CD4-positive, alpha-beta T cell (primary cell): ENCODE measurements at regions not wholly inside any gene's neighbourhood (a gene's known extent, or its start where the extent isn't known, plus 50 kb on each side); places are given as distances from the start of the nearest gene placed in this dataset.

ENCODE experiments used
- ATAC-seq: fragments of 200-7000 bp; cut with Tn5 transposase; one replicate; pipeline ENCODE4 v1.10.0; 2022; ENCODE audit warnings: mild to moderate bottlenecking; ENCODE audit not compliant: poor library complexity
- CTCF ChIA-PET: fragments of 350-600 bp; sonication (Branson Sonifier 250); formaldehyde crosslinking; loops from one replicate; lab custom pipeline; 2021; ENCODE audit warnings: antibody characterized with exemption, inconsistent platforms; lab: Charles Lee
- POLR2A ChIA-PET: fragments of 350-600 bp; sonication (Branson Sonifier 250); formaldehyde crosslinking; loops from one replicate; lab custom pipeline; 2021; ENCODE audit warnings: antibody characterized with exemption, inconsistent platforms; lab: Charles Lee
- DNase-seq, 14 experiments: peaks; one replicate each; pipeline ENCODE4 v3.0.0-alpha.2; 2013 to 2020; ENCODE audit warnings: mixed read lengths in 2 of 14
- H3K27ac ChIP-seq, 2 donors: one replicate each; pipeline versions ENCODE4 v1.5.1 to v1.7.0; 2013; ENCODE audit warnings: low read length in 2 of 2, low read depth in 1 of 2, mild to moderate bottlenecking in 1 of 2
- H3K27me3 ChIP-seq, 2 experiments: 1 replicate in 1 of 2; 2 replicates in 1 of 2; pipeline versions ENCODE4 v1.6.1 to v1.7.0; 2013; ENCODE audit warnings: low read length in 2 of 2, control low read depth in 1 of 2, mild to moderate bottlenecking in 1 of 2, moderate library complexity in 1 of 2; ENCODE audit not compliant: insufficient read depth in 2 of 2, control insufficient read depth in 1 of 2
- H3K36me3 ChIP-seq: one replicate; pipeline ENCODE4 v1.6.1; 2013; ENCODE audit warnings: low read length, control low read depth; ENCODE audit not compliant: insufficient read depth
- H3K4me1 ChIP-seq: one replicate; pipeline ENCODE4 v1.6.1; 2013; ENCODE audit warnings: low read length, control low read depth; ENCODE audit not compliant: insufficient read depth
- H3K4me3 ChIP-seq: one replicate; pipeline ENCODE4 v1.5.1; 2013; ENCODE audit warnings: mild to moderate bottlenecking, low read length, moderate library complexity
- H3K9me3 ChIP-seq, 2 experiments: 1 replicate in 1 of 2; 2 replicates in 1 of 2; pipeline versions ENCODE4 v1.6.1 to v1.7.0; 2013; ENCODE audit warnings: low read length in 2 of 2, mild to moderate bottlenecking in 2 of 2, control low read depth in 1 of 2, moderate library complexity in 1 of 2; ENCODE audit not compliant: control insufficient read depth in 1 of 2, insufficient read depth in 1 of 2
- H3K27ac Mint-ChIP-seq: one replicate; pipeline ENCODE4 v1.8.0; 2020; ENCODE audit warnings: mixed read lengths
- H3K27me3 Mint-ChIP-seq: one replicate; pipeline ENCODE4 v1.8.0; 2021; ENCODE audit warnings: mixed read lengths
- H3K36me3 Mint-ChIP-seq: one replicate; pipeline ENCODE4 v1.8.0; 2021; ENCODE audit warnings: low read depth, mixed read lengths
- H3K4me1 Mint-ChIP-seq: one replicate; pipeline ENCODE4 v1.8.0; 2021; ENCODE audit warnings: low read depth, mixed read lengths
- H3K4me3 Mint-ChIP-seq: one replicate; pipeline ENCODE4 v1.8.0; 2020; ENCODE audit warnings: mild to moderate bottlenecking, mixed read lengths
- H3K9me3 Mint-ChIP-seq: one replicate; pipeline ENCODE4 v1.8.0; 2020; ENCODE audit warnings: mixed read lengths
- intact Hi-C, 2 experiments: fragments of 100-400 bp; cut with DNase I in 1 of 2; cut with micrococcal nuclease in 1 of 2; formaldehyde crosslinking; loops; one replicate each; pipeline versions ENCODE4 v1.15.1 to v1.9.0; 2023 to 2025; cut with DNase I, micrococcal nuclease
- TF ChIP-seq, protein P1 (sequence below): fragments of 200-600 bp; IDR thresholded peaks from one replicate; pipeline ENCODE4 v1.8.0; 2022; ENCODE audit warnings: antibody characterized with exemption, mild to moderate bottlenecking

DNA sequence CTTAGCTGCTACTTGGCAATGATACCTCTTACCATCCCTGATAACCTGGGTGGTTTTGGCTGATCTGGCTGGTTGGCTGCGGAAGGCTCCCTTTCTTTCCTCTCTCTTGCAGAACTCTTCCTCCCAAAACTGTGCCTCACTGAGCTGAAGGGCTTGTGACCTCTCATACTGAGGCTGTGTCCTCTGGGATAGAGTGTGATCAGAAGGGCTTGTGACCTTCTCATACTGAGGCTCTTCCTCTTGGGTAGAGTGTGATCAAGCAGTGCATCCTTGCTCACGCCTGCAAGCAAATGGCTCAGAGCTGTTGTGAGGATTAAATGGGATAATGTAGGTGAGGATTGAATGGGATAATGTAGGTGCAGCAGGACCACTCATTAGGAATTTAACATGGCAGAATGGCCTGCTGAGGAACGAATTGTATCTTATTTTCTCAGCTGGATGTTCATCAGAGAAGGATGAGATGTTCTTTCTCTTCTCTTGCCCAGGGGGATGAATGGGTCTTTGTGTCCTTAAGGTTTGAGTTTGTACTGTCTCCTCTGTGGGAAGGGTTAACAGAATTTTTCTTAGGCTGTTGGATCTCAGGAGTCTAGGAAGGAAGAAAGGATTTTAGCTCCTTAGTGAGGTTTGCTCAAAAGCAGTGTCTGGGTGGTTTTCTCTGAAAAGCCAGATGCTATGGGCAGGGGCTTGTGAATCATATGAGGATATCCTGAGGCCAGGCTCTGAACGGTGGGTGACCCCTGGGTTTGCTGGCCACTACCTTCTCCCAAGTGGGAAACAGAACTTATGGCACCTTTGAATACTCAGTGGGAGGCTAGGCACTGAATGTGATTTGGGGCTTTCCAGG is 130.0 kb upstream of the HS3ST2 start:
- DNase-seq: no peak
- H3K4me1 Mint-ChIP-seq: peaks cover 4% of the 10 kb centered on the region
- ATAC-seq: no peak
- no peak overlapping the region for H3K4me3 ChIP-seq
- H3K27ac ChIP-seq: no peak overlapping the region
- POLR2A ChIA-PET: no interaction called here
- no peak overlapping the region for H3K4me3 Mint-ChIP-seq
- no peaks in the 10 kb centered on the region for H3K36me3 ChIP-seq
- intact Hi-C loops: loop anchor here in 1 of 2 experiments (2.0 kb wide), 1 partner anchor 1495 kb away; no protein-coding TSS in a partner anchor
- H3K9me3 Mint-ChIP-seq: peaks cover 4% of the 10 kb centered on the region
- H3K36me3 Mint-ChIP-seq: no peaks in the 10 kb centered on the region
- peaks cover 9 to 10% of the 10 kb centered on the region in 2 experiments for H3K9me3 ChIP-seq
- H3K27me3 ChIP-seq: peaks cover 10 to 22% of the 10 kb centered on the region in 2 experiments
- H3K27me3 Mint-ChIP-seq: peaks cover 29% of the 10 kb centered on the region
- H3K4me1 ChIP-seq: no peaks in the 10 kb centered on the region
- H3K27ac Mint-ChIP-seq: no peak overlapping the region
- TF ChIP-seq, protein P1, sequence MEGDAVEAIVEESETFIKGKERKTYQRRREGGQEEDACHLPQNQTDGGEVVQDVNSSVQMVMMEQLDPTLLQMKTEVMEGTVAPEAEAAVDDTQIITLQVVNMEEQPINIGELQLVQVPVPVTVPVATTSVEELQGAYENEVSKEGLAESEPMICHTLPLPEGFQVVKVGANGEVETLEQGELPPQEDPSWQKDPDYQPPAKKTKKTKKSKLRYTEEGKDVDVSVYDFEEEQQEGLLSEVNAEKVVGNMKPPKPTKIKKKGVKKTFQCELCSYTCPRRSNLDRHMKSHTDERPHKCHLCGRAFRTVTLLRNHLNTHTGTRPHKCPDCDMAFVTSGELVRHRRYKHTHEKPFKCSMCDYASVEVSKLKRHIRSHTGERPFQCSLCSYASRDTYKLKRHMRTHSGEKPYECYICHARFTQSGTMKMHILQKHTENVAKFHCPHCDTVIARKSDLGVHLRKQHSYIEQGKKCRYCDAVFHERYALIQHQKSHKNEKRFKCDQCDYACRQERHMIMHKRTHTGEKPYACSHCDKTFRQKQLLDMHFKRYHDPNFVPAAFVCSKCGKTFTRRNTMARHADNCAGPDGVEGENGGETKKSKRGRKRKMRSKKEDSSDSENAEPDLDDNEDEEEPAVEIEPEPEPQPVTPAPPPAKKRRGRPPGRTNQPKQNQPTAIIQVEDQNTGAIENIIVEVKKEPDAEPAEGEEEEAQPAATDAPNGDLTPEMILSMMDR: no peak
- CTCF ChIA-PET: no interaction called here

DNA sequence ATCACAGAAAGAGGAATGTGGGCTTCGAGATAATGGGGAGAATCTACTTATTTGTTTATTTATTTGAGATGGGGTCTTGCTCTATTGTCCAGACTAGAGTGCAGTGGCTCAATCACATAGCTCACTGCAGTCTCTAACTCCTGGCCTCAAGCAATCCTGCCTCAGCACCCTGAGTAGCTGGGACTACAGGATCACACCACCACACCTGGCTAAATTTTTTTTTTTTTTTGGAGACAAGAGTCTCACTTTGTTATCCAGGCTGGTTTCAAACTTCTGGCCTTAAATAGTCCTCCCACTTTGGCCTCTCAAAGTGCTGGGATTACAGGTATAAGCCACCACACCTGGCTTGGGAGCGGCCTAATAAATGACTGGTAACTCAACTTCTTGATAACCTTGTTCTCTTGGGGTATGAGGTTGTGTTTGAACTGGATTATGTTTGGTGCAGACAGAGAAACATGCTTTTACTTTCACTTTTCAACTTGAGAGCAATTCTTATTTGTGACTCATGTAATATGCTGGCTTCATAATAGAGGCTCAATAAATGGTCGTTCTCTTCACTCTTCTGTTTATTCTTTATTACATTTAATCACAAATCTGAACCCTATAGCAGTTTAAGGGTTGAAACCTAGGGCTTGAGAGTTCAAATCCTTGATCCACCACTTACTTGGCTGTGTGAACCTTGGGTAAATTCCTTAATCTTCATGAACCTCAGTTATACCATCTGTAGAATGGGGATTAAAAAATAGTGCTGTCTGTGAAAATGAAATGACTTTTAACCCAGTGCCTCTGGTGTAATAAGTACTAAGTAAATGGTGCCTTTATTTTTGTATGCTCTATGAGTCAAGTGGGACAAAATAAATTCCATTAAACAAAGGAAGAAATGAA is 129.1 kb upstream of the HS3ST2 start:
- Mint-ChIP-seq H3K4me3 (no peak overlapping the region), H3K27me3 (peaks cover 29% of the 10 kb centered on the region), H3K4me1 (peaks cover 4% of the 10 kb centered on the region), H3K9me3 (peaks cover 4% of the 10 kb centered on the region), H3K36me3 (no peaks in the 10 kb centered on the region), H3K27ac (no peak overlapping the region)
- TF ChIP-seq, protein P1: no peak
- peaks cover 10 to 15% of the 10 kb centered on the region in 2 experiments for H3K27me3 ChIP-seq
- no peaks in the 10 kb centered on the region for H3K4me1 ChIP-seq
- intact Hi-C loops: loop anchor here in 1 of 2 experiments (2.0 kb wide), 1 partner anchor 1496 kb away; no protein-coding TSS in a partner anchor
- H3K36me3 ChIP-seq: no peaks in the 10 kb centered on the region
- H3K27ac ChIP-seq: no peak overlapping the region
- ChIA-PET CTCF (no interaction called here), POLR2A (no interaction called here)
- ATAC-seq: no peak
- H3K9me3 ChIP-seq: peaks cover 9 to 10% of the 10 kb centered on the region in 2 experiments
- DNase-seq: no peak
- no peak overlapping the region for H3K4me3 ChIP-seq

DNA sequence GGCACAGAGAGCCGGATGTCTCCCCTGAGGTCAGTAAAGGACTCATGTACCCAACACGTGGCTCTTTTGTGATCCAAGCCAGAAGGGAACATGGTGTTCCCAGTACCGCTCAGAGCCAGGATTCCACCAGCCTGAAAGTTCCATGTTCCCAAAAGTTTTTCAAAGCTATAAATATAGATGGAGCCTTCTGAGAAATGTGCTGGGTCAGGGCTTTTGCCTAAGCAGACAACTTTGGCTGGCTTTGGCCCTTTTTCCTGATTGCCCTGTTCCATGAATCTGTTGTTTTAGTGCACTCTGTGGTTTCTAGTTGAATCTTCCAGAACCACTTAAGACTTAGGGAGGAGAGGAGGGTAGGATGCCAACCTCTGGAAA is 128.5 kb upstream of the HS3ST2 start:
- H3K9me3 Mint-ChIP-seq: peaks cover 4% of the 10 kb centered on the region
- ChIA-PET POLR2A (no interaction called here), CTCF (no interaction called here)
- TF ChIP-seq, protein P1: no peak
- no peaks in the 10 kb centered on the region for H3K4me1 ChIP-seq
- H3K27ac Mint-ChIP-seq: no peak overlapping the region
- H3K27me3 Mint-ChIP-seq: peaks cover 29% of the 10 kb centered on the region
- peaks cover 4% of the 10 kb centered on the region for H3K4me1 Mint-ChIP-seq
- DNase-seq (no peak), ATAC-seq (no peak)
- no peaks in the 10 kb centered on the region for H3K36me3 Mint-ChIP-seq
- intact Hi-C loops: loop anchor here in 1 of 2 experiments (2.0 kb wide), 1 partner anchor 1497 kb away; no protein-coding TSS in a partner anchor
- H3K27ac ChIP-seq: no peak overlapping the region
- no peak overlapping the region for H3K4me3 Mint-ChIP-seq
- no peaks in the 10 kb centered on the region for H3K36me3 ChIP-seq
- no peak overlapping the region for H3K4me3 ChIP-seq
- H3K9me3 ChIP-seq: peaks cover 9 to 10% of the 10 kb centered on the region in 2 experiments
- peaks cover 10 to 12% of the 10 kb centered on the region in 2 experiments for H3K27me3 ChIP-seq
